CD4-positive, alpha-beta memory T cell (primary cell): ENCODE measurements at regions not wholly inside any gene's neighbourhood (a gene's known extent, or its start where the extent isn't known, plus 50 kb on each side); places are given as distances from the start of the nearest gene placed in this dataset.

ENCODE experiments used
- CTCF ChIA-PET: fragments of 350-600 bp; sonication (Branson Sonifier 250); formaldehyde crosslinking; loops from one replicate; lab custom pipeline; 2021; ENCODE audit warnings: inconsistent platforms; ENCODE audit not compliant: partially characterized antibody; lab: Charles Lee
- POLR2A ChIA-PET: fragments of 350-600 bp; sonication (Branson Sonifier 250); formaldehyde crosslinking; loops from one replicate; lab custom pipeline; 2021; ENCODE audit not compliant: partially characterized antibody; lab: Charles Lee
- DNase-seq, 5 donors: peaks; one replicate each; pipeline versions ENCODE4 v3.0.0 to v3.0.0-alpha.2; 2020 to 2022; ENCODE audit warnings: mixed read lengths in 1 of 5
- H3K27ac ChIP-seq: one replicate; pipeline ENCODE4 v1.7.0; 2013; ENCODE audit warnings: low read depth, low read length
- H3K27me3 ChIP-seq: 2 replicates; pipeline ENCODE4 v1.7.0; 2013; ENCODE audit warnings: mild to moderate bottlenecking, low read length, moderate library complexity; ENCODE audit not compliant: insufficient read depth
- H3K36me3 ChIP-seq: 2 replicates; pipeline ENCODE4 v1.7.0; 2013; ENCODE audit warnings: mild to moderate bottlenecking, low read length, moderate library complexity; ENCODE audit not compliant: insufficient read depth
- H3K4me1 ChIP-seq: 2 replicates; pipeline ENCODE4 v1.7.0; 2013; ENCODE audit warnings: mild to moderate bottlenecking, low read length, moderate library complexity; ENCODE audit not compliant: insufficient read depth
- H3K4me3 ChIP-seq, 2 donors: one replicate each; pipeline ENCODE4 v1.7.0; 2013; ENCODE audit warnings: low read length in 2 of 2, mild to moderate bottlenecking in 1 of 2
- H3K9me3 ChIP-seq, 2 donors: one replicate each; pipeline ENCODE4 v1.7.0; 2013; ENCODE audit warnings: low read length in 2 of 2, control low read depth in 1 of 2; ENCODE audit not compliant: control insufficient read depth in 1 of 2
- H3K27ac Mint-ChIP-seq, 7 donors: one replicate each; pipeline ENCODE4 v1.8.0; 2020 to 2021; ENCODE audit warnings: mixed read lengths in 7 of 7, mild to moderate bottlenecking in 6 of 7, inconsistent platforms in 3 of 7, moderate library complexity in 3 of 7
- H3K27me3 Mint-ChIP-seq, 2 donors: one replicate each; pipeline ENCODE4 v1.8.0; 2020 to 2021; ENCODE audit warnings: mixed read lengths in 2 of 2
- H3K36me3 Mint-ChIP-seq, 2 donors: one replicate each; pipeline ENCODE4 v1.8.0; 2020 to 2021; ENCODE audit warnings: mixed read lengths in 2 of 2, inconsistent platforms in 1 of 2, mild to moderate bottlenecking in 1 of 2
- H3K4me1 Mint-ChIP-seq, 4 donors: one replicate each; pipeline ENCODE4 v1.8.0; 2020 to 2021; ENCODE audit warnings: mixed read lengths in 4 of 4, mild to moderate bottlenecking in 1 of 4
- H3K4me3 Mint-ChIP-seq, 8 donors: one replicate each; pipeline ENCODE4 v1.8.0; 2020 to 2021; ENCODE audit warnings: mixed read lengths in 8 of 8, mild to moderate bottlenecking in 7 of 8, moderate library complexity in 6 of 8, inconsistent platforms in 3 of 8
- H3K9me3 Mint-ChIP-seq, 8 donors: one replicate each; pipeline ENCODE4 v1.8.0; 2020 to 2021; ENCODE audit warnings: mixed read lengths in 8 of 8, mild to moderate bottlenecking in 5 of 8, inconsistent platforms in 3 of 8, moderate library complexity in 1 of 8
- intact Hi-C: fragments of 100-400 bp; cut with micrococcal nuclease; formaldehyde crosslinking; loops from one replicate; pipeline ENCODE4 v1.15.1; 2023

DNA sequence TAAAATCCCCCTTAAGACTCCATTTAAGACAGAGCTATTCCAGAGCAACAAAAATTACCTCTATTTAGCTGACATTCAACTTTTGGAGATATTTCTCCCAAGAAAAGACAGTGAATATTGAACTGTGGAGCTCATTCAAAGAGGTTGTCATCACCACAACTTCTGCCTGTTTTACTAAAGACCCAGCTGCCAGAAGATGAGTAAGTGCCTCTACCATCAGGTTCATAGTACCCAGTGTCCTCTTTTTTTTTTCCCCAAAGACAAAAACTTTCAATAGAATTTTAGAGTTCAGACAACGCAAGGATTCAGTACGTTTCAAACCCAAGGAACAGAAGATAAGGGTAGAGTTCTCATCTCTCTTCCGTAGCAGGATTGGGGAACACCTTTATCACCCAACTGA lies 461.3 kb downstream of the BCAT1 start:
- Histone ChIP-seq H3K36me3 (no peaks in the 10 kb centered on the region), H3K4me3 (no peak overlapping the region), H3K27ac (no peak overlapping the region), H3K9me3 (no peaks in the 10 kb centered on the region), H3K27me3 (no peaks in the 10 kb centered on the region), H3K4me1 (no peaks in the 10 kb centered on the region)
- Mint-ChIP-seq H3K4me1 (no peaks in the 10 kb centered on the region), H3K27ac (no peak overlapping the region), H3K4me3 (no peak overlapping the region), H3K36me3 (no peaks in the 10 kb centered on the region), H3K9me3 (peaks cover 0 to 3% (median 0%) of the 10 kb centered on the region in 8 donors), H3K27me3 (no peaks in the 10 kb centered on the region)
- no peak for DNase-seq
- intact Hi-C loops = no loop called here
- CTCF ChIA-PET = no interaction called here
- POLR2A ChIA-PET = no interaction called here

DNA sequence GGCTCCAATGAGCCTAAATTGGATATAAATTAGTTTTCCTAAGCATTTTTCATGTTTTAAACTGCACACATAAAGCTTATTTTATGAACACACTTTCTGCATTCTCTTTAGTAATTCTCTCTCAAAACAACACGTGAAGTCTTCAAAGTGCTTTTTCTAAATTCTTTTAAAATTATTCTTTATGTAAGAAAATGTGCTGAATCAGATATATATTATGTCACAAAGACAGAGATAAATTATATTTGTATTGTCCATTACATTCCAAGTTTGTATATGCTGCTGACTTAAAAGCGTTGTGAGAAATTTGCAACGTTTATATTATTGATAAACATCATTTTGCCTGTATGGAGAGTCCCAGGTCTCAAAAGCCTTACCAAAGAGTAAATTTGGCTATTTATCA lies 465.2 kb downstream of the BCAT1 start:
- H3K9me3 Mint-ChIP-seq = peaks cover 0 to 3% (median 0%) of the 10 kb centered on the region in 8 donors
- no peaks in the 10 kb centered on the region for H3K4me1 Mint-ChIP-seq
- Histone ChIP-seq H3K27me3 (no peaks in the 10 kb centered on the region), H3K36me3 (no peaks in the 10 kb centered on the region), H3K9me3 (no peaks in the 10 kb centered on the region), H3K27ac (no peak overlapping the region), H3K4me3 (no peak overlapping the region), H3K4me1 (no peaks in the 10 kb centered on the region)
- intact Hi-C loops = no loop called here
- POLR2A ChIA-PET = no interaction called here
- no peak for DNase-seq
- no peaks in the 10 kb centered on the region for H3K27me3 Mint-ChIP-seq
- H3K36me3 Mint-ChIP-seq = no peaks in the 10 kb centered on the region
- H3K27ac Mint-ChIP-seq = no peak overlapping the region
- no peak overlapping the region for H3K4me3 Mint-ChIP-seq
- CTCF ChIA-PET = no interaction called here

DNA sequence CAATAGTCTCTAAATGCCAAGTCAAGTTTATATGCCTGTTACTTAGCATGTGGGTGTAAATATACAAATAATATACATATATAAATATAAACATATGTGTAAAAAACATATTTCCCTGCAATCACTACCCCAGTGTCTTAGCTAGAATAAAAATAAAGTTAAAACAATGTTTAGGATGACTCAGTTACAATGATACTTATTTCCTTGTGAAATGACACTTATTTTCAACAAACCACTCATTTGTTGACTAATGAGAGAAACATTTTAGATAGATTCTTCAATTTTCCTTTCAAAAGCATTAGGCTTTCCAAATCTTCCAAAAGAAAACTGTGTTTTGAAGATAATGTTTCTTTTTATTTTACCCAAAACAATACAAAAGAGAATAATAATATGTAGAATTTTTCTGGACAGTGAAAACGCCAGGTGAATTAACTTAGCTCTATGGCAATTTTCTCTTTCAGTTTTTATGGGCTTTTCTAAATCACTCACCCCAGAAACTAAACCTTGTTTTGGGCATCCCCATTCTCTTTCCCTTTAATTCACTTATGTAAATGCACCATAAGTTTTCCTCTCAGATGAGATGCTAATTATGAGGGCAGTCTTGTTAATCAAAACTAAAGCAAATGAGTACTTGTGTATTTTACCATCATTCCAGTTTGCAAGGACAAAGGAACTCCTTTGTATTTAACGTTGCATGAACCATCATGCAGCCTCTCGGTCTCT lies 465.9 kb downstream of the BCAT1 start:
- intact Hi-C loops = no loop called here
- no peak for DNase-seq
- ChIA-PET CTCF (no interaction called here), POLR2A (no interaction called here)
- Histone ChIP-seq H3K27ac (no peak overlapping the region), H3K4me3 (no peak overlapping the region), H3K9me3 (no peaks in the 10 kb centered on the region), H3K4me1 (no peaks in the 10 kb centered on the region), H3K36me3 (no peaks in the 10 kb centered on the region), H3K27me3 (no peaks in the 10 kb centered on the region)
- H3K36me3 Mint-ChIP-seq = no peaks in the 10 kb centered on the region
- peaks cover 0 to 3% (median 0%) of the 10 kb centered on the region in 8 donors for H3K9me3 Mint-ChIP-seq
- H3K4me3 Mint-ChIP-seq = no peak overlapping the region
- H3K27ac Mint-ChIP-seq = no peak overlapping the region
- no peaks in the 10 kb centered on the region for H3K4me1 Mint-ChIP-seq
- no peaks in the 10 kb centered on the region for H3K27me3 Mint-ChIP-seq

DNA sequence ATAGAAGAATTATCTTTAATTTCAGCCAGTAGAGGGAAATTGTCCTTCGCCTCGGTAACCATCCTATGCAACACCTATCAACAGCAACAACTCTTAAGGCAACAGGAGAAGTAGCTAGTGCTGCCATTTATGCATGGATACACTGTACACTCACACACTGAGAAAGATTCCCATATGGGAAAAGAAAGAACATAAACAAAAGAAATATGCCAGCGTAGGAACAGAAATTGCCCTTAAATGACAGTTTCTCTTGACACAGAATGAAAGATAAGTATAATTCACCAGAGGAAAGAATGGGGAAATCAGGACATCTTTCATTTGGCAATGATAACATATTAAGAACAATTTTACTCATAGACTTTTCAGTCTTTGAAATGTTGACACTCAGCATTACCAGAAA lies 466.9 kb downstream of the BCAT1 start:
- no peak overlapping the region for H3K4me3 Mint-ChIP-seq
- H3K4me1 Mint-ChIP-seq = no peaks in the 10 kb centered on the region
- H3K9me3 Mint-ChIP-seq = peaks cover 0 to 3% (median 0%) of the 10 kb centered on the region in 8 donors
- CTCF ChIA-PET = no interaction called here
- no peak overlapping the region for H3K27ac Mint-ChIP-seq
- DNase-seq = no peak
- no peaks in the 10 kb centered on the region for H3K27me3 Mint-ChIP-seq
- POLR2A ChIA-PET = no interaction called here
- intact Hi-C loops = no loop called here
- no peaks in the 10 kb centered on the region for H3K4me1 ChIP-seq
- H3K36me3 Mint-ChIP-seq = no peaks in the 10 kb centered on the region
- H3K4me3 ChIP-seq = no peak overlapping the region
- H3K27me3 ChIP-seq = no peaks in the 10 kb centered on the region
- H3K9me3 ChIP-seq = no peaks in the 10 kb centered on the region
- H3K27ac ChIP-seq = no peak overlapping the region
- H3K36me3 ChIP-seq = no peaks in the 10 kb centered on the region

DNA sequence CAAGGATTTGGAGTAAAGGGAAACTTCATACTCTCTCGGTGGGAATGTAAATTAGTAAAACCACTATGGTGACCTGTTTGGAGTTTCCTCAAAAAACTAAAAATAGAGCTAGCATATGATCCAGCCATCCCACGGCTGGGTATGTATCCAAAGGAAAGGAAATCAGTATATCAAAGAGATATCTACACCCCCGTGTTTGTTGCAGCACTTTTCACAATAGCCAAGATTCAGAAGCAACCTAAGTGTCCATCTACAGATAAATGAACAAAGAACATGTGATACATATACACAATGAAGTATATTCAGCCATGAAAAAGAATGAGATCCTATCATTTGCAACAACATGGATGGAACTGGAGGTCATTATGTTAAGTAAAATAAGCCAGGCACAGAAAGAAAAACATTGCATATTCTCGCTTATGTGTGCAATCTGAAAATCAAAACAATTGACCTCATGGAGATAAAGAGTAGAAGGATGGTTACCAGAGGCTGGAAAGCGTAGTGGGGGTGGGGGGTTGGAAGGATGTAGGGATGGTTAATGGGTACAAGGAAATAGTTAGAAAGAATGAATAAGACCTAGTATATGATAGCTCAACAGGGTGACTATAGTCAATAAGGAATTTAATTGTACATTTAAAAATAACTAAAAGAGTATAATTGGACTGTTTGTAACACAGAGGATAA lies 468.0 kb downstream of the BCAT1 start:
- Mint-ChIP-seq H3K27me3 (no peaks in the 10 kb centered on the region), H3K4me1 (no peaks in the 10 kb centered on the region), H3K36me3 (no peaks in the 10 kb centered on the region), H3K27ac (no peak overlapping the region), H3K9me3 (peaks cover 0 to 3% (median 0%) of the 10 kb centered on the region in 8 donors), H3K4me3 (no peak overlapping the region)
- no peak overlapping the region for H3K27ac ChIP-seq
- ChIA-PET CTCF (interaction anchor here (0.7 kb wide), 1 partner anchor 352 kb away, joined by 3 read pairs; no protein-coding TSS in a partner anchor), POLR2A (no interaction called here)
- no peak overlapping the region for H3K4me3 ChIP-seq
- no peaks in the 10 kb centered on the region for H3K9me3 ChIP-seq
- intact Hi-C loops = no loop called here
- no peaks in the 10 kb centered on the region for H3K27me3 ChIP-seq
- no peaks in the 10 kb centered on the region for H3K4me1 ChIP-seq
- DNase-seq = no peak
- H3K36me3 ChIP-seq = no peaks in the 10 kb centered on the region

DNA sequence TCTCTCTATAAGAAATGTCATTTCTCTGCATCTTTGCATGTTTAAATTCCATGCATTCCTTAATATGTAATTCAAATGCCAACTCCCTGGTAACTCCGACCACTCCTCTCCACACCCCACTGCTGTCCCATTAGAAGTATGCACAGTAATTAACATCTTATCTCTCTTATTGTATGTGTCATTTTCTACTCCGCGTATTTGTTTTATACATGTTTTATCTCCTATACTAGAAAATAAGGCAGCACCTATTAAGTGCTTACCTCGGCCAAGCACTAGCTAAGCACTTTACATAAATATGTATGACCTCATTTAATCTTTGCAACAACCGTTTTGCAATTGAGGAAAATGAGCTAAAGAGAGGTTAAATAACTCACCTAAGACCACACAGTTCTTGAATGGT lies 469.8 kb downstream of the BCAT1 start:
- CTCF ChIA-PET = interaction anchor here (0.8 kb wide), 1 partner anchor 13 kb away, joined by 3 read pairs; no protein-coding TSS in a partner anchor
- no peak overlapping the region for H3K4me3 ChIP-seq

DNA sequence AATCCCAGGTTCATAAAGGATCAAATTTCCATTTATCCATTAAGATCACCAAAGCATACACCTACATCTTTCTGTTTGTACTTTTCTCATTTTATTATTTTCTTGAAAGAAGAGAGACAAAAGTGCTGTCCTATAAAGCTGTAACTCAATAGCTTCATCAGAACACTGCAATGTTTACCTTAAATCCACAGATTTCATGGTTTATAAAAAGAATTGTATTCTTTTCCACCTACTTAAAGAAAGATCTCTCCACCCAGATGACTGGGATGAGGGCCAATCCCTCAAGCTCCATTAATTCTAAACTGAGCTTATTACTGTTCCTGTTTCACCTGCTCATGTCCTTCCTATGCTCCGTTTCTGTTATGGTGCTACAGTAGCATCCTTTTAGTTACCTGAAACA lies 470.6 kb downstream of the BCAT1 start:
- Mint-ChIP-seq H3K27me3 (no peaks in the 10 kb centered on the region), H3K4me3 (no peak overlapping the region), H3K27ac (no peak overlapping the region), H3K36me3 (no peaks in the 10 kb centered on the region), H3K4me1 (no peaks in the 10 kb centered on the region), H3K9me3 (peaks cover 0 to 3% (median 0%) of the 10 kb centered on the region in 8 donors)
- no peak for DNase-seq
- no peaks in the 10 kb centered on the region for H3K27me3 ChIP-seq
- intact Hi-C loops = no loop called here
- no peaks in the 10 kb centered on the region for H3K9me3 ChIP-seq
- H3K36me3 ChIP-seq = no peaks in the 10 kb centered on the region
- ChIA-PET POLR2A (no interaction called here), CTCF (interaction anchor here (0.8 kb wide), 1 partner anchor 14 kb away, joined by 3 read pairs; no protein-coding TSS in a partner anchor)
- no peak overlapping the region for H3K4me3 ChIP-seq
- H3K27ac ChIP-seq = no peak overlapping the region
- no peaks in the 10 kb centered on the region for H3K4me1 ChIP-seq

More for the DNA sequence above, 469.8 kb downstream of the BCAT1 start:
- Mint-ChIP-seq H3K4me1 (no peaks in the 10 kb centered on the region), H3K4me3 (no peak overlapping the region), H3K9me3 (peaks cover 0 to 3% (median 0%) of the 10 kb centered on the region in 8 donors), H3K27ac (no peak overlapping the region), H3K27me3 (no peaks in the 10 kb centered on the region), H3K36me3 (no peaks in the 10 kb centered on the region)
- POLR2A ChIA-PET = no interaction called here
- intact Hi-C loops = no loop called here
- no peaks in the 10 kb centered on the region for H3K4me1 ChIP-seq
- DNase-seq = no peak
- no peaks in the 10 kb centered on the region for H3K27me3 ChIP-seq
- H3K36me3 ChIP-seq = no peaks in the 10 kb centered on the region
- no peak overlapping the region for H3K27ac ChIP-seq
- H3K9me3 ChIP-seq = no peaks in the 10 kb centered on the region
